ENCODE measurements at regions not wholly inside any gene's neighbourhood (a gene's known extent, or its start where the extent isn't known, plus 50 kb on each side); places are given as distances from the start of the nearest gene placed in this dataset.

DNA sequence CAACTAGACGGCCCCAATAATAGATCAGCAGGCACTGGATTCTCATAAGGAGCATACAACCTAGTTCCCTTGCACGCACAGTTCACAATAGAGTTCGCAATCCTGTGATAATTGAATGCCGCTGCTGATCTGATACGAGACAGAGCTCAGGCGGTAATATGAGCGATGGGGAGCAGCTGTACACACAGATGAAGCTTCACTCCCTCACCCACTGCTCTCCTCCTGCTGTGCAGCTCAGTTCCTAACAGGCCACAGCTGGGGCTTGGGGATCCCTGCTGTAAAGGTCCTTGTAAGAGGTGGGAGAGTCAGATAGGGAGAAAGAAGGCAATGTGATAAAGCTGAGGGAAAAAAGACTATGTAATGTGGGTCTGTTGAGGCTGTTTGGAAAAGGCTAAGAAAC, 577.5 kb downstream of the RBFOX1 start (continued):
- TF ChIP-seq, protein P1, sequence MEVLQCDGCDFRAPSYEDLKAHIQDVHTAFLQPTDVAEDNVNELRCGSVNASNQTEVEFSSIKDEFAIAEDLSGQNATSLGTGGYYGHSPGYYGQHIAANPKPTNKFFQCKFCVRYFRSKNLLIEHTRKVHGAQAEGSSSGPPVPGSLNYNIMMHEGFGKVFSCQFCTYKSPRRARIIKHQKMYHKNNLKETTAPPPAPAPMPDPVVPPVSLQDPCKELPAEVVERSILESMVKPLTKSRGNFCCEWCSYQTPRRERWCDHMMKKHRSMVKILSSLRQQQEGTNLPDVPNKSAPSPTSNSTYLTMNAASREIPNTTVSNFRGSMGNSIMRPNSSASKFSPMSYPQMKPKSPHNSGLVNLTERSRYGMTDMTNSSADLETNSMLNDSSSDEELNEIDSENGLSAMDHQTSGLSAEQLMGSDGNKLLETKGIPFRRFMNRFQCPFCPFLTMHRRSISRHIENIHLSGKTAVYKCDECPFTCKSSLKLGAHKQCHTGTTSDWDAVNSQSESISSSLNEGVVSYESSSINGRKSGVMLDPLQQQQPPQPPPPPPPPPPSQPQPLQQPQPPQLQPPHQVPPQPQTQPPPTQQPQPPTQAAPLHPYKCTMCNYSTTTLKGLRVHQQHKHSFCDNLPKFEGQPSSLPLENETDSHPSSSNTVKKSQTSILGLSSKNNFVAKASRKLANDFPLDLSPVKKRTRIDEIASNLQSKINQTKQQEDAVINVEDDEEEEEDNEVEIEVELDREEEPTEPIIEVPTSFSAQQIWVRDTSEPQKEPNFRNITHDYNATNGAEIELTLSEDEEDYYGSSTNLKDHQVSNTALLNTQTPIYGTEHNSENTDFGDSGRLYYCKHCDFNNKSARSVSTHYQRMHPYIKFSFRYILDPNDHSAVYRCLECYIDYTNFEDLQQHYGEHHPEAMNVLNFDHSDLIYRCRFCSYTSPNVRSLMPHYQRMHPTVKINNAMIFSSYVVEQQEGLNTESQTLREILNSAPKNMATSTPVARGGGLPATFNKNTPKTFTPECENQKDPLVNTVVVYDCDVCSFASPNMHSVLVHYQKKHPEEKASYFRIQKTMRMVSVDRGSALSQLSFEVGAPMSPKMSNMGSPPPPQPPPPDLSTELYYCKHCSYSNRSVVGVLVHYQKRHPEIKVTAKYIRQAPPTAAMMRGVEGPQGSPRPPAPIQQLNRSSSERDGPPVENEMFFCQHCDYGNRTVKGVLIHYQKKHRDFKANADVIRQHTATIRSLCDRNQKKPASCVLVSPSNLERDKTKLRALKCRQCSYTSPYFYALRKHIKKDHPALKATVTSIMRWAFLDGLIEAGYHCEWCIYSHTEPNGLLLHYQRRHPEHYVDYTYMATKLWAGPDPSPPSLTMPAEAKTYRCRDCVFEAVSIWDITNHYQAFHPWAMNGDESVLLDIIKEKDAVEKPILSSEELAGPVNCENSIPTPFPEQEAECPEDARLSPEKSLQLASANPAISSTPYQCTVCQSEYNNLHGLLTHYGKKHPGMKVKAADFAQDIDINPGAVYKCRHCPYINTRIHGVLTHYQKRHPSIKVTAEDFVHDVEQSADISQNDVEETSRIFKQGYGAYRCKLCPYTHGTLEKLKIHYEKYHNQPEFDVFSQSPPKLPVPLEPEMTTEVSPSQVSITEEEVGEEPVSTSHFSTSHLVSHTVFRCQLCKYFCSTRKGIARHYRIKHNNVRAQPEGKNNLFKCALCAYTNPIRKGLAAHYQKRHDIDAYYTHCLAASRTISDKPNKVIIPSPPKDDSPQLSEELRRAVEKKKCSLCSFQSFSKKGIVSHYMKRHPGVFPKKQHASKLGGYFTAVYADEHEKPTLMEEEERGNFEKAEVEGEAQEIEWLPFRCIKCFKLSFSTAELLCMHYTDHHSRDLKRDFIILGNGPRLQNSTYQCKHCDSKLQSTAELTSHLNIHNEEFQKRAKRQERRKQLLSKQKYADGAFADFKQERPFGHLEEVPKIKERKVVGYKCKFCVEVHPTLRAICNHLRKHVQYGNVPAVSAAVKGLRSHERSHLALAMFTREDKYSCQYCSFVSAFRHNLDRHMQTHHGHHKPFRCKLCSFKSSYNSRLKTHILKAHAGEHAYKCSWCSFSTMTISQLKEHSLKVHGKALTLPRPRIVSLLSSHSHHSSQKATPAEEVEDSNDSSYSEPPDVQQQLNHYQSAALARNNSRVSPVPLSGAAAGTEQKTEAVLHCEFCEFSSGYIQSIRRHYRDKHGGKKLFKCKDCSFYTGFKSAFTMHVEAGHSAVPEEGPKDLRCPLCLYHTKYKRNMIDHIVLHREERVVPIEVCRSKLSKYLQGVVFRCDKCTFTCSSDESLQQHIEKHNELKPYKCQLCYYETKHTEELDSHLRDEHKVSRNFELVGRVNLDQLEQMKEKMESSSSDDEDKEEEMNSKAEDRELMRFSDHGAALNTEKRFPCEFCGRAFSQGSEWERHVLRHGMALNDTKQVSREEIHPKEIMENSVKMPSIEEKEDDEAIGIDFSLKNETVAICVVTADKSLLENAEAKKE (CRISPR knock-in tag; IDR thresholded peaks at IDR 0.05): no peak
- TF ChIP-seq, protein P2, sequence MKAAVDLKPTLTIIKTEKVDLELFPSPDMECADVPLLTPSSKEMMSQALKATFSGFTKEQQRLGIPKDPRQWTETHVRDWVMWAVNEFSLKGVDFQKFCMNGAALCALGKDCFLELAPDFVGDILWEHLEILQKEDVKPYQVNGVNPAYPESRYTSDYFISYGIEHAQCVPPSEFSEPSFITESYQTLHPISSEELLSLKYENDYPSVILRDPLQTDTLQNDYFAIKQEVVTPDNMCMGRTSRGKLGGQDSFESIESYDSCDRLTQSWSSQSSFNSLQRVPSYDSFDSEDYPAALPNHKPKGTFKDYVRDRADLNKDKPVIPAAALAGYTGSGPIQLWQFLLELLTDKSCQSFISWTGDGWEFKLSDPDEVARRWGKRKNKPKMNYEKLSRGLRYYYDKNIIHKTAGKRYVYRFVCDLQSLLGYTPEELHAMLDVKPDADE (IDR thresholded peaks at IDR 0.05): no peak
- TF ChIP-seq JUNB (IDR thresholded peaks at IDR 0.05; ENCODE audit: unreplicated experiment): no peak
- no peak for TF ChIP-seq CREB1 (CRISPR knock-in tag; IDR thresholded peaks at IDR 0.05; ENCODE audit: low read depth)

GRCh38 chr16:7888411-7888810, 555.8 kb downstream of the RBFOX1 start:
- H3K4me1 ChIP-seq (ENCODE audit: insufficient read depth): no peaks in the 10 kb centered on the region
- Mint-ChIP-seq H3K4me3 (no peak overlapping the region), H3K27ac (no peak overlapping the region), H3K4me1 (no peaks in the 10 kb centered on the region), H3K36me3 (ENCODE audit: low read depth) (no peaks in the 10 kb centered on the region), H3K27me3 (ENCODE audit: insufficient read depth, low read depth, poor library complexity) (peaks cover 2% of the 10 kb centered on the region), H3K9me3 (no peaks in the 10 kb centered on the region)
- no peaks in the 10 kb centered on the region for H3K79me2 ChIP-seq (replicated peaks; ENCODE audit: insufficient read depth)
- no peak overlapping the region for H3K4me2 ChIP-seq
- no peak overlapping the region for H2AFZ ChIP-seq
- no peaks in the 10 kb centered on the region for H3F3A ChIP-seq (replicated peaks; ENCODE audit: low read depth)
- H3K27ac ChIP-seq (ENCODE audit: low read depth): no peak overlapping the region
- H4K20me1 ChIP-seq (replicated peaks; ENCODE audit: insufficient read depth): no peaks in the 10 kb centered on the region
- ATAC-seq (no peak), DNase-seq (ENCODE audit: low spot score) (no peak)
- no peaks in the 10 kb centered on the region for H3K9me2 ChIP-seq (ENCODE audit: insufficient read depth)
- H3K4me3 ChIP-seq: no peak overlapping the region
- H3K27me3 ChIP-seq (ENCODE audit: insufficient read depth): no peaks in the 10 kb centered on the region
- no peaks in the 10 kb centered on the region for H3K36me3 ChIP-seq (ENCODE audit: insufficient read depth)
- TF ChIP-seq STAT1 (IDR thresholded peaks at IDR 0.05; ENCODE audit: unreplicated experiment) (no peak), ZNF331 (CRISPR knock-in tag; IDR thresholded peaks at IDR 0.05; ENCODE audit: low read depth) (no peak), JUNB (IDR thresholded peaks at IDR 0.05; ENCODE audit: unreplicated experiment) (no peak), CREB1 (CRISPR knock-in tag; IDR thresholded peaks at IDR 0.05; ENCODE audit: low read depth) (no peak), EZH2phosphoT487 (IDR thresholded peaks at IDR 0.05; ENCODE audit: unreplicated experiment) (no peak), NANOG (IDR thresholded peaks at IDR 0.05; ENCODE audit: borderline replicate concordance) (no peak), ZNF114 (CRISPR knock-in tag; IDR thresholded peaks at IDR 0.05) (no peak), POLR2AphosphoS5 (IDR thresholded peaks at IDR 0.05; ENCODE audit: low read depth) (no peak)
- TF ChIP-seq, protein P1 (CRISPR knock-in tag; IDR thresholded peaks at IDR 0.05): no peak

All from GM23338 (cell line).